GM23338 (cell line): ENCODE measurements at regions not wholly inside any gene's neighbourhood (a gene's known extent, or its start where the extent isn't known, plus 50 kb on each side); places are given as distances from the start of the nearest gene placed in this dataset.

Experiments used
- ATAC-seq: fragments of 200-7000 bp; cut with Tn5 transposase; 3 replicates; pipeline ENCODE4 v1.9.1; 2020
- DNase-seq: peaks from one replicate; pipeline ENCODE4 v3.0.0-alpha.2; 2015; ENCODE audit warnings: low spot score
- H2AFZ ChIP-seq: fragments of 200-600 bp; sonication (generic); 2 replicates; pipeline ENCODE4 v1.8.0; 2016; ENCODE audit warnings: antibody characterized with exemption, mild to moderate bottlenecking, moderate library complexity
- H3F3A ChIP-seq: fragments of 200-600 bp; sonication (generic); replicated peaks from 2 replicates; pipeline ENCODE4 v1.8.0; 2017; ENCODE audit warnings: antibody characterized with exemption, mixed run types, low read depth
- H3K27ac ChIP-seq: fragments of 200-600 bp; sonication (generic); 2 replicates; pipeline ENCODE4 v1.6.1; 2016; ENCODE audit warnings: low read depth
- H3K27me3 ChIP-seq: fragments of 200-600 bp; sonication (generic); 2 replicates; pipeline ENCODE4 v1.8.0; 2016; ENCODE audit warnings: mild to moderate bottlenecking, mixed run types, moderate library complexity; ENCODE audit not compliant: insufficient read depth
- H3K36me3 ChIP-seq: fragments of 200-600 bp; sonication (generic); 2 replicates; pipeline ENCODE4 v1.8.0; 2016; ENCODE audit warnings: mild to moderate bottlenecking; ENCODE audit not compliant: insufficient read depth
- H3K4me1 ChIP-seq: fragments of 200-600 bp; sonication (generic); 2 replicates; pipeline ENCODE4 v1.8.0; 2016; ENCODE audit warnings: mild to moderate bottlenecking, moderate library complexity; ENCODE audit not compliant: insufficient read depth
- H3K4me2 ChIP-seq: fragments of 200-600 bp; sonication (generic); 2 replicates; pipeline ENCODE4 v1.7.1; 2017; ENCODE audit warnings: mixed run types
- H3K4me3 ChIP-seq: fragments of 200-600 bp; sonication (generic); 2 replicates; pipeline ENCODE4 v1.6.1; 2016; ENCODE audit warnings: mixed run types
- H3K79me2 ChIP-seq: fragments of 200-600 bp; sonication (generic); replicated peaks from 2 replicates; pipeline ENCODE4 v1.8.0; 2017; ENCODE audit warnings: mild to moderate bottlenecking; ENCODE audit not compliant: insufficient read depth
- H3K9me2 ChIP-seq: fragments of 200-600 bp; sonication (generic); 2 replicates; pipeline ENCODE4 v1.8.0; 2017; ENCODE audit not compliant: insufficient read depth
- H4K20me1 ChIP-seq: fragments of 200-600 bp; sonication (generic); replicated peaks from 2 replicates; pipeline ENCODE4 v1.8.0; 2017; ENCODE audit warnings: mild to moderate bottlenecking; ENCODE audit not compliant: insufficient read depth
- H3K27ac Mint-ChIP-seq: 2 replicates; pipeline ENCODE4 v1.8.0; 2020; ENCODE audit warnings: inconsistent platforms, mild to moderate bottlenecking, moderate library complexity, mixed read lengths
- H3K27me3 Mint-ChIP-seq: 3 replicates; pipeline ENCODE4 v1.8.0; 2022; ENCODE audit warnings: low read depth, mild to moderate bottlenecking, moderate library complexity, mixed read lengths, inconsistent platforms; ENCODE audit not compliant: insufficient read depth, poor library complexity
- H3K36me3 Mint-ChIP-seq: 3 replicates; pipeline ENCODE4 v1.8.0; 2021; ENCODE audit warnings: low read depth, mild to moderate bottlenecking, inconsistent platforms, moderate library complexity, mixed read lengths
- H3K4me1 Mint-ChIP-seq: 3 replicates; pipeline ENCODE4 v1.8.0; 2020; ENCODE audit warnings: mild to moderate bottlenecking, inconsistent platforms, mixed read lengths
- H3K4me3 Mint-ChIP-seq: 3 replicates; pipeline ENCODE4 v1.8.0; 2021; ENCODE audit warnings: moderate library complexity, mild to moderate bottlenecking, inconsistent platforms, mixed read lengths
- H3K9me3 Mint-ChIP-seq: 3 replicates; pipeline ENCODE4 v1.8.0; 2020; ENCODE audit warnings: moderate library complexity, mild to moderate bottlenecking, inconsistent platforms, mixed read lengths
- CREB1 ChIP-seq: fragments of 250-450 bp; sonication (Bioruptor Pico); IDR thresholded peaks from 2 replicates; pipeline ENCODE4 v1.5.0; 2020; ENCODE audit warnings: low read depth, mild to moderate bottlenecking, moderate library complexity
- EZH2 ChIP-seq: fragments of 200-600 bp; sonication (generic); IDR thresholded peaks from one replicate; pipeline ENCODE4 v1.8.0; 2017; ENCODE audit warnings: antibody characterized with exemption, mild to moderate bottlenecking, low read depth; ENCODE audit not compliant: unreplicated experiment
- EZH2phosphoT487 ChIP-seq: fragments of 200-600 bp; sonication (generic); IDR thresholded peaks from one replicate; pipeline ENCODE4 v1.8.1; 2018; ENCODE audit warnings: antibody characterized with exemption; ENCODE audit not compliant: unreplicated experiment
- JUNB ChIP-seq: IDR thresholded peaks from one replicate; pipeline ENCODE4 v1.6.1; 2016; ENCODE audit warnings: antibody characterized with exemption; ENCODE audit not compliant: unreplicated experiment
- NANOG ChIP-seq: IDR thresholded peaks from 2 replicates; pipeline ENCODE4 v1.6.1; 2016; ENCODE audit warnings: antibody characterized with exemption, borderline replicate concordance
- POLR2AphosphoS5 ChIP-seq: IDR thresholded peaks from 2 replicates; pipeline ENCODE4 v1.6.1; 2016; ENCODE audit warnings: antibody characterized with exemption, low read depth
- STAT1 ChIP-seq: IDR thresholded peaks from one replicate; pipeline ENCODE4 v1.6.1; 2016; ENCODE audit warnings: antibody characterized with exemption; ENCODE audit not compliant: unreplicated experiment
- ZNF114 ChIP-seq: fragments of 250-450 bp; sonication (Bioruptor Pico); IDR thresholded peaks from 2 replicates; pipeline ENCODE4 v1.5.0; 2020; ENCODE audit warnings: mild to moderate bottlenecking, moderate library complexity
- ZNF331 ChIP-seq: fragments of 250-450 bp; sonication (Bioruptor Pico); IDR thresholded peaks from 2 replicates; pipeline ENCODE4 v1.5.0; 2020; ENCODE audit warnings: low read depth, mild to moderate bottlenecking, moderate library complexity
- TF ChIP-seq, protein P1 (sequence below), 2 experiments: fragments of 200-600 bp in 1 of 2; sonication (generic) in 1 of 2; conservative IDR thresholded peaks; 2 replicates each; pipeline versions ENCODE4 v1.5.1 to v1.6.1; 2016 to 2017; ENCODE audit warnings: antibody characterized with exemption in 2 of 2, low read depth in 2 of 2, mild to moderate bottlenecking in 2 of 2, moderate library complexity in 1 of 2
- TF ChIP-seq, protein P2 (sequence below): fragments of 250-450 bp; sonication (Bioruptor Pico); IDR thresholded peaks from 2 replicates; pipeline ENCODE4 v1.5.0; 2020; ENCODE audit warnings: mild to moderate bottlenecking, moderate library complexity
- TF ChIP-seq, protein P3 (sequence below): IDR thresholded peaks from one replicate; pipeline ENCODE4 v1.6.1; 2018; ENCODE audit warnings: antibody characterized with exemption; ENCODE audit not compliant: unreplicated experiment
- TF ChIP-seq, protein P4 (sequence below): IDR thresholded peaks from 2 replicates; pipeline ENCODE4 v1.6.1; 2016; ENCODE audit warnings: antibody characterized with exemption

DNA sequence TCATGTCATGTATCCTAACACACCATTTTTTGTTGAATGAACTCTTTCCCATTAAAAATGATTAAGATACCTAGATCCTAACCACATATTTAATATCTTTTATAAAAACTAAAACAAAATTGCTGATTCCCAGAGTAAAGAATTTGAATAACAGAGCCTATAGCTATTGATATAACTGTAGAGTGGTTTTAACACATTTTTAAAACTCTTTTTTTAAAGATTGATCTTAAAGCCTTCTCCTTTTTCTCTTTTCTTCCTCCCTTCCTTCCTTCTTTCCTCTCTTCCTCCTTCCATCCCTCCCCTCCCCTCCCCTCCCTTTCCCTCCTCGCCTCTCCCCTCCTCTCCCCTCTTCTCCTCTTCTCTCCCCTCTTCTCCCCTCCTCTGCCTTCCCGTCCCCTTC, 605.4 kb upstream of the FZD8 start:
- Histone ChIP-seq H4K20me1 (no peaks in the 10 kb centered on the region), H3F3A (no peaks in the 10 kb centered on the region), H3K36me3 (no peaks in the 10 kb centered on the region), H3K27me3 (no peaks in the 10 kb centered on the region), H2AFZ (no peak overlapping the region), H3K4me3 (no peak overlapping the region), H3K4me1 (no peaks in the 10 kb centered on the region), H3K4me2 (no peak overlapping the region), H3K9me2 (no peaks in the 10 kb centered on the region), H3K27ac (no peak overlapping the region), H3K79me2 (no peaks in the 10 kb centered on the region)
- Mint-ChIP-seq H3K27ac (no peak overlapping the region), H3K9me3 (peaks cover 6% of the 10 kb centered on the region), H3K4me3 (no peak overlapping the region), H3K4me1 (no peaks in the 10 kb centered on the region), H3K36me3 (no peaks in the 10 kb centered on the region; the same call in 2 of the 3 replicates), H3K27me3 (no peaks in the 10 kb centered on the region)
- no peak for DNase-seq
- ATAC-seq = no peak
- TF ChIP-seq EZH2phosphoT487 (no peak), STAT1 (no peak), ZNF114 (CRISPR knock-in tag) (no peak), NANOG (no peak), CREB1 (CRISPR knock-in tag) (no peak), JUNB (no peak), POLR2AphosphoS5 (no peak), EZH2 (no peak), ZNF331 (CRISPR knock-in tag) (no peak)
- TF ChIP-seq, protein P1, sequence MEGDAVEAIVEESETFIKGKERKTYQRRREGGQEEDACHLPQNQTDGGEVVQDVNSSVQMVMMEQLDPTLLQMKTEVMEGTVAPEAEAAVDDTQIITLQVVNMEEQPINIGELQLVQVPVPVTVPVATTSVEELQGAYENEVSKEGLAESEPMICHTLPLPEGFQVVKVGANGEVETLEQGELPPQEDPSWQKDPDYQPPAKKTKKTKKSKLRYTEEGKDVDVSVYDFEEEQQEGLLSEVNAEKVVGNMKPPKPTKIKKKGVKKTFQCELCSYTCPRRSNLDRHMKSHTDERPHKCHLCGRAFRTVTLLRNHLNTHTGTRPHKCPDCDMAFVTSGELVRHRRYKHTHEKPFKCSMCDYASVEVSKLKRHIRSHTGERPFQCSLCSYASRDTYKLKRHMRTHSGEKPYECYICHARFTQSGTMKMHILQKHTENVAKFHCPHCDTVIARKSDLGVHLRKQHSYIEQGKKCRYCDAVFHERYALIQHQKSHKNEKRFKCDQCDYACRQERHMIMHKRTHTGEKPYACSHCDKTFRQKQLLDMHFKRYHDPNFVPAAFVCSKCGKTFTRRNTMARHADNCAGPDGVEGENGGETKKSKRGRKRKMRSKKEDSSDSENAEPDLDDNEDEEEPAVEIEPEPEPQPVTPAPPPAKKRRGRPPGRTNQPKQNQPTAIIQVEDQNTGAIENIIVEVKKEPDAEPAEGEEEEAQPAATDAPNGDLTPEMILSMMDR (conservative IDR thresholded peaks at IDR 0.05; ENCODE audit: low read depth in 2 of 2) = no peak
- TF ChIP-seq, protein P2, sequence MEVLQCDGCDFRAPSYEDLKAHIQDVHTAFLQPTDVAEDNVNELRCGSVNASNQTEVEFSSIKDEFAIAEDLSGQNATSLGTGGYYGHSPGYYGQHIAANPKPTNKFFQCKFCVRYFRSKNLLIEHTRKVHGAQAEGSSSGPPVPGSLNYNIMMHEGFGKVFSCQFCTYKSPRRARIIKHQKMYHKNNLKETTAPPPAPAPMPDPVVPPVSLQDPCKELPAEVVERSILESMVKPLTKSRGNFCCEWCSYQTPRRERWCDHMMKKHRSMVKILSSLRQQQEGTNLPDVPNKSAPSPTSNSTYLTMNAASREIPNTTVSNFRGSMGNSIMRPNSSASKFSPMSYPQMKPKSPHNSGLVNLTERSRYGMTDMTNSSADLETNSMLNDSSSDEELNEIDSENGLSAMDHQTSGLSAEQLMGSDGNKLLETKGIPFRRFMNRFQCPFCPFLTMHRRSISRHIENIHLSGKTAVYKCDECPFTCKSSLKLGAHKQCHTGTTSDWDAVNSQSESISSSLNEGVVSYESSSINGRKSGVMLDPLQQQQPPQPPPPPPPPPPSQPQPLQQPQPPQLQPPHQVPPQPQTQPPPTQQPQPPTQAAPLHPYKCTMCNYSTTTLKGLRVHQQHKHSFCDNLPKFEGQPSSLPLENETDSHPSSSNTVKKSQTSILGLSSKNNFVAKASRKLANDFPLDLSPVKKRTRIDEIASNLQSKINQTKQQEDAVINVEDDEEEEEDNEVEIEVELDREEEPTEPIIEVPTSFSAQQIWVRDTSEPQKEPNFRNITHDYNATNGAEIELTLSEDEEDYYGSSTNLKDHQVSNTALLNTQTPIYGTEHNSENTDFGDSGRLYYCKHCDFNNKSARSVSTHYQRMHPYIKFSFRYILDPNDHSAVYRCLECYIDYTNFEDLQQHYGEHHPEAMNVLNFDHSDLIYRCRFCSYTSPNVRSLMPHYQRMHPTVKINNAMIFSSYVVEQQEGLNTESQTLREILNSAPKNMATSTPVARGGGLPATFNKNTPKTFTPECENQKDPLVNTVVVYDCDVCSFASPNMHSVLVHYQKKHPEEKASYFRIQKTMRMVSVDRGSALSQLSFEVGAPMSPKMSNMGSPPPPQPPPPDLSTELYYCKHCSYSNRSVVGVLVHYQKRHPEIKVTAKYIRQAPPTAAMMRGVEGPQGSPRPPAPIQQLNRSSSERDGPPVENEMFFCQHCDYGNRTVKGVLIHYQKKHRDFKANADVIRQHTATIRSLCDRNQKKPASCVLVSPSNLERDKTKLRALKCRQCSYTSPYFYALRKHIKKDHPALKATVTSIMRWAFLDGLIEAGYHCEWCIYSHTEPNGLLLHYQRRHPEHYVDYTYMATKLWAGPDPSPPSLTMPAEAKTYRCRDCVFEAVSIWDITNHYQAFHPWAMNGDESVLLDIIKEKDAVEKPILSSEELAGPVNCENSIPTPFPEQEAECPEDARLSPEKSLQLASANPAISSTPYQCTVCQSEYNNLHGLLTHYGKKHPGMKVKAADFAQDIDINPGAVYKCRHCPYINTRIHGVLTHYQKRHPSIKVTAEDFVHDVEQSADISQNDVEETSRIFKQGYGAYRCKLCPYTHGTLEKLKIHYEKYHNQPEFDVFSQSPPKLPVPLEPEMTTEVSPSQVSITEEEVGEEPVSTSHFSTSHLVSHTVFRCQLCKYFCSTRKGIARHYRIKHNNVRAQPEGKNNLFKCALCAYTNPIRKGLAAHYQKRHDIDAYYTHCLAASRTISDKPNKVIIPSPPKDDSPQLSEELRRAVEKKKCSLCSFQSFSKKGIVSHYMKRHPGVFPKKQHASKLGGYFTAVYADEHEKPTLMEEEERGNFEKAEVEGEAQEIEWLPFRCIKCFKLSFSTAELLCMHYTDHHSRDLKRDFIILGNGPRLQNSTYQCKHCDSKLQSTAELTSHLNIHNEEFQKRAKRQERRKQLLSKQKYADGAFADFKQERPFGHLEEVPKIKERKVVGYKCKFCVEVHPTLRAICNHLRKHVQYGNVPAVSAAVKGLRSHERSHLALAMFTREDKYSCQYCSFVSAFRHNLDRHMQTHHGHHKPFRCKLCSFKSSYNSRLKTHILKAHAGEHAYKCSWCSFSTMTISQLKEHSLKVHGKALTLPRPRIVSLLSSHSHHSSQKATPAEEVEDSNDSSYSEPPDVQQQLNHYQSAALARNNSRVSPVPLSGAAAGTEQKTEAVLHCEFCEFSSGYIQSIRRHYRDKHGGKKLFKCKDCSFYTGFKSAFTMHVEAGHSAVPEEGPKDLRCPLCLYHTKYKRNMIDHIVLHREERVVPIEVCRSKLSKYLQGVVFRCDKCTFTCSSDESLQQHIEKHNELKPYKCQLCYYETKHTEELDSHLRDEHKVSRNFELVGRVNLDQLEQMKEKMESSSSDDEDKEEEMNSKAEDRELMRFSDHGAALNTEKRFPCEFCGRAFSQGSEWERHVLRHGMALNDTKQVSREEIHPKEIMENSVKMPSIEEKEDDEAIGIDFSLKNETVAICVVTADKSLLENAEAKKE (CRISPR knock-in tag) = no peak
- TF ChIP-seq, protein P3, sequence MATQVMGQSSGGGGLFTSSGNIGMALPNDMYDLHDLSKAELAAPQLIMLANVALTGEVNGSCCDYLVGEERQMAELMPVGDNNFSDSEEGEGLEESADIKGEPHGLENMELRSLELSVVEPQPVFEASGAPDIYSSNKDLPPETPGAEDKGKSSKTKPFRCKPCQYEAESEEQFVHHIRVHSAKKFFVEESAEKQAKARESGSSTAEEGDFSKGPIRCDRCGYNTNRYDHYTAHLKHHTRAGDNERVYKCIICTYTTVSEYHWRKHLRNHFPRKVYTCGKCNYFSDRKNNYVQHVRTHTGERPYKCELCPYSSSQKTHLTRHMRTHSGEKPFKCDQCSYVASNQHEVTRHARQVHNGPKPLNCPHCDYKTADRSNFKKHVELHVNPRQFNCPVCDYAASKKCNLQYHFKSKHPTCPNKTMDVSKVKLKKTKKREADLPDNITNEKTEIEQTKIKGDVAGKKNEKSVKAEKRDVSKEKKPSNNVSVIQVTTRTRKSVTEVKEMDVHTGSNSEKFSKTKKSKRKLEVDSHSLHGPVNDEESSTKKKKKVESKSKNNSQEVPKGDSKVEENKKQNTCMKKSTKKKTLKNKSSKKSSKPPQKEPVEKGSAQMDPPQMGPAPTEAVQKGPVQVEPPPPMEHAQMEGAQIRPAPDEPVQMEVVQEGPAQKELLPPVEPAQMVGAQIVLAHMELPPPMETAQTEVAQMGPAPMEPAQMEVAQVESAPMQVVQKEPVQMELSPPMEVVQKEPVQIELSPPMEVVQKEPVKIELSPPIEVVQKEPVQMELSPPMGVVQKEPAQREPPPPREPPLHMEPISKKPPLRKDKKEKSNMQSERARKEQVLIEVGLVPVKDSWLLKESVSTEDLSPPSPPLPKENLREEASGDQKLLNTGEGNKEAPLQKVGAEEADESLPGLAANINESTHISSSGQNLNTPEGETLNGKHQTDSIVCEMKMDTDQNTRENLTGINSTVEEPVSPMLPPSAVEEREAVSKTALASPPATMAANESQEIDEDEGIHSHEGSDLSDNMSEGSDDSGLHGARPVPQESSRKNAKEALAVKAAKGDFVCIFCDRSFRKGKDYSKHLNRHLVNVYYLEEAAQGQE = no peak
- TF ChIP-seq, protein P4, sequence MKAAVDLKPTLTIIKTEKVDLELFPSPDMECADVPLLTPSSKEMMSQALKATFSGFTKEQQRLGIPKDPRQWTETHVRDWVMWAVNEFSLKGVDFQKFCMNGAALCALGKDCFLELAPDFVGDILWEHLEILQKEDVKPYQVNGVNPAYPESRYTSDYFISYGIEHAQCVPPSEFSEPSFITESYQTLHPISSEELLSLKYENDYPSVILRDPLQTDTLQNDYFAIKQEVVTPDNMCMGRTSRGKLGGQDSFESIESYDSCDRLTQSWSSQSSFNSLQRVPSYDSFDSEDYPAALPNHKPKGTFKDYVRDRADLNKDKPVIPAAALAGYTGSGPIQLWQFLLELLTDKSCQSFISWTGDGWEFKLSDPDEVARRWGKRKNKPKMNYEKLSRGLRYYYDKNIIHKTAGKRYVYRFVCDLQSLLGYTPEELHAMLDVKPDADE = no peak
